ENCODE measurements at regions not wholly inside any gene's neighbourhood (a gene's known extent, or its start where the extent isn't known, plus 50 kb on each side); places are given as distances from the start of the nearest gene placed in this dataset.

DNA sequence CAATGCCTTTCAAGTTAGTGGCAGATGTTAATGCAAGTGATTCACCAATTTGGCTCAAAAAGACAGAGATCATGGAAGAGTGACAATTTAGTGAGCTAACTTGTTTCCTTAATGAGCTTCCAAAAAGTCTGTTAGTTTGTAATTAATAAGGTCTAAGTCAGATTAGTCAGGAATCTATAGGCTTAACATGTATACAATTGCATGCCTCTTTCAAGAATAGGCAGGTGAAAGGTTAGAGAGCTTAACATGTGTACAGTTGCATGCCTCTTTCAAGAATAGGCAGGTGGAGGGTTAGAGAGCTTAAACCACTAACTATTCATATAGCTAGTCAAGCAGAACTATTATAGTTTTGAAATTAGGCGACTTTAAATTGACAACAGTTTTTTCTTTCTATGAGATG is 663.8 kb downstream of the C12orf50 start:
- H3K27ac Mint-ChIP-seq, result no peak overlapping the region
- H3K79me2 ChIP-seq (ENCODE audit: low read depth), result no peaks in the 10 kb centered on the region
- TF ChIP-seq EZH2phosphoT487 (IDR thresholded peaks at IDR 0.05) (no peak), EZH2 (IDR thresholded peaks at IDR 0.05) (no peak)
- TF ChIP-seq, protein P1, sequence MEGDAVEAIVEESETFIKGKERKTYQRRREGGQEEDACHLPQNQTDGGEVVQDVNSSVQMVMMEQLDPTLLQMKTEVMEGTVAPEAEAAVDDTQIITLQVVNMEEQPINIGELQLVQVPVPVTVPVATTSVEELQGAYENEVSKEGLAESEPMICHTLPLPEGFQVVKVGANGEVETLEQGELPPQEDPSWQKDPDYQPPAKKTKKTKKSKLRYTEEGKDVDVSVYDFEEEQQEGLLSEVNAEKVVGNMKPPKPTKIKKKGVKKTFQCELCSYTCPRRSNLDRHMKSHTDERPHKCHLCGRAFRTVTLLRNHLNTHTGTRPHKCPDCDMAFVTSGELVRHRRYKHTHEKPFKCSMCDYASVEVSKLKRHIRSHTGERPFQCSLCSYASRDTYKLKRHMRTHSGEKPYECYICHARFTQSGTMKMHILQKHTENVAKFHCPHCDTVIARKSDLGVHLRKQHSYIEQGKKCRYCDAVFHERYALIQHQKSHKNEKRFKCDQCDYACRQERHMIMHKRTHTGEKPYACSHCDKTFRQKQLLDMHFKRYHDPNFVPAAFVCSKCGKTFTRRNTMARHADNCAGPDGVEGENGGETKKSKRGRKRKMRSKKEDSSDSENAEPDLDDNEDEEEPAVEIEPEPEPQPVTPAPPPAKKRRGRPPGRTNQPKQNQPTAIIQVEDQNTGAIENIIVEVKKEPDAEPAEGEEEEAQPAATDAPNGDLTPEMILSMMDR (IDR thresholded peaks at IDR 0.05), result no peak
- peaks cover 5% of the 10 kb centered on the region for H3K27me3 Mint-ChIP-seq (ENCODE audit: insufficient read depth, low read depth)
- no peak overlapping the region for H3K4me3 Mint-ChIP-seq
- no peaks in the 10 kb centered on the region for H3K27me3 ChIP-seq
- no peak for DNase-seq (ENCODE audit: low spot score)
- no peak overlapping the region for H3K9ac ChIP-seq
- H3K4me1 Mint-ChIP-seq, result peaks cover 14% of the 10 kb centered on the region
- no peaks in the 10 kb centered on the region for H3F3A ChIP-seq (ENCODE audit: low read depth)
- H2AFZ ChIP-seq (replicated peaks), result no peak overlapping the region
- H3K27ac ChIP-seq, result no peak overlapping the region
- H4K20me1 ChIP-seq (ENCODE audit: low read depth), result no peaks in the 10 kb centered on the region
- H3K36me3 Mint-ChIP-seq, result no peaks in the 10 kb centered on the region
- no peaks in the 10 kb centered on the region for H3K4me1 ChIP-seq
- no peak overlapping the region for H3K4me3 ChIP-seq
- H3K9me3 ChIP-seq (ENCODE audit: low read depth), result no peaks in the 10 kb centered on the region
- no peaks in the 10 kb centered on the region for H3K36me3 ChIP-seq
- no peak overlapping the region for H3K4me2 ChIP-seq
- H3K9me3 Mint-ChIP-seq, result peaks cover 13% of the 10 kb centered on the region

DNA sequence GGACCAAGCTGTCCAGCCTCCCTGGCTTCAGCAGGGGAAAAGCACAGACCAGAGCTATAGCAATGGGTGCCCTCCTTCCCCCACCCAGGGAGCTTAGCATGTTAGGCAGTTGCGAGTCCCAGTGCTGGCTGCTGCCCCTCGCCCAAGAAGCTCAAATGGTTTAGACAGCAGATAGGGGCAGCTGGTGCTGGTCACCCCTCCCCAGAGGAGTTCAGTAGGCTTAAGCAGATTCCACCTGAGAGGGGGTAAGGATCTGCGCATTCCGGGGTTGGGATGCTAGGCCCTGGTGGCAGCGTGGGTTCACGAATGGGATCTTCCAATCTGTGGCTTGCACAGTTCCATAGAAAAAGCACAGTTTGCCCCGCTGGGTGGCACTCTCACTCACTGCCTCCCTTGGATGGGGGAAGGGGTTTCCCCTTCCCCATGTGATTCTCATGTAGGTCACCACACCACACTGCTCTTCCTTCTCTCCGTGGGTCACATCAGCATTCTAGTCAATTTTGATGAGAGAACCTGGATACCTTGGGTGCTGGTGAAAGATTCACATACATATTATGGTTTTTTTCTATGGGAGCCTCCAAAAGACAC is 665.6 kb downstream of the C12orf50 start:
- no peaks in the 10 kb centered on the region for H3K79me2 ChIP-seq (ENCODE audit: low read depth)
- H3K9me3 Mint-ChIP-seq, result peaks cover 25% of the 10 kb centered on the region

DNA sequence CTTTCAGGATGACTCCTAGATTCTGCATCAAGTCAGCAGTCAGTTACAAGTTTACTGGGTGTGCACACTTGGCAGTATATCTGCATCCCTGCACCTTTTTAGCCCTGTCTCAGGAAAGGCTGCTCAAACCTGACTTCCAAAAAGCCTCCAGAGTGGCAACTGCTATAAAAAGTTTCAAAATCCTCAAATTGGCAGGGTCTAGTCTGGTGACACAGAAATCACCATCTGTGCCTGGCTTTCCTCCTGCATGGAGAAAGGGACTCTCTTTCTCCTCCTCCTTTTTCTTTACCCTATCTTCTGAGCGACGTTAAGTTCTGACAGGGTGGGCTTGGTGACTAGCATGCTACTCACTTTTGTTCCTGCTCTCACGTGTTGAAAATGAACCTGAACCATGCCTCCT is 679.5 kb downstream of the C12orf50 start:
- no peak overlapping the region for H3K27ac Mint-ChIP-seq
- Histone ChIP-seq H3K36me3 (no peaks in the 10 kb centered on the region), H3K4me3 (no peak overlapping the region), H3K79me2 (ENCODE audit: low read depth) (no peaks in the 10 kb centered on the region), H3K9me3 (ENCODE audit: low read depth) (no peaks in the 10 kb centered on the region), H4K20me1 (ENCODE audit: low read depth) (no peaks in the 10 kb centered on the region), H3K4me2 (no peak overlapping the region), H2AFZ (replicated peaks) (no peak overlapping the region), H3F3A (ENCODE audit: low read depth) (no peaks in the 10 kb centered on the region), H3K27ac (no peak overlapping the region), H3K9ac (no peak overlapping the region), H3K4me1 (no peaks in the 10 kb centered on the region), H3K27me3 (no peaks in the 10 kb centered on the region)
- H3K9me3 Mint-ChIP-seq, result no peaks in the 10 kb centered on the region
- H3K36me3 Mint-ChIP-seq, result no peaks in the 10 kb centered on the region
- no peak overlapping the region for H3K4me3 Mint-ChIP-seq
- H3K27me3 Mint-ChIP-seq (ENCODE audit: insufficient read depth, low read depth), result no peaks in the 10 kb centered on the region
- TF ChIP-seq EZH2 (IDR thresholded peaks at IDR 0.05) (no peak), EZH2phosphoT487 (IDR thresholded peaks at IDR 0.05) (no peak)
- TF ChIP-seq, protein P1 (IDR thresholded peaks at IDR 0.05), result no peak
- H3K4me1 Mint-ChIP-seq, result no peaks in the 10 kb centered on the region
- DNase-seq (ENCODE audit: low spot score), result no peak

More for the DNA sequence above, 665.6 kb downstream of the C12orf50 start:
- no peak for DNase-seq (ENCODE audit: low spot score)
- no peaks in the 10 kb centered on the region for H3K36me3 ChIP-seq
- no peaks in the 10 kb centered on the region for H3K9me3 ChIP-seq (ENCODE audit: low read depth)
- no peaks in the 10 kb centered on the region for H3K36me3 Mint-ChIP-seq
- H3K4me2 ChIP-seq, result no peak overlapping the region
- H3K27me3 ChIP-seq, result no peaks in the 10 kb centered on the region
- H3K27me3 Mint-ChIP-seq (ENCODE audit: insufficient read depth, low read depth), result peaks cover 5% of the 10 kb centered on the region
- no peak overlapping the region for H3K4me3 ChIP-seq
- no peak overlapping the region for H3K4me3 Mint-ChIP-seq
- no peak overlapping the region for H3K9ac ChIP-seq
- TF ChIP-seq, protein P1 (IDR thresholded peaks at IDR 0.05), result no peak
- TF ChIP-seq EZH2 (IDR thresholded peaks at IDR 0.05) (no peak), EZH2phosphoT487 (IDR thresholded peaks at IDR 0.05) (no peak)
- no peaks in the 10 kb centered on the region for H4K20me1 ChIP-seq (ENCODE audit: low read depth)
- no peaks in the 10 kb centered on the region for H3F3A ChIP-seq (ENCODE audit: low read depth)
- H3K27ac ChIP-seq, result no peak overlapping the region
- H3K27ac Mint-ChIP-seq, result no peak overlapping the region
- H3K4me1 Mint-ChIP-seq, result peaks cover 10% of the 10 kb centered on the region
- no peaks in the 10 kb centered on the region for H3K4me1 ChIP-seq
- no peak overlapping the region for H2AFZ ChIP-seq (replicated peaks)
